ENCODE measurements at regions not wholly inside any gene's neighbourhood (a gene's known extent, or its start where the extent isn't known, plus 50 kb on each side); places are given as distances from the start of the nearest gene placed in this dataset.

DNA sequence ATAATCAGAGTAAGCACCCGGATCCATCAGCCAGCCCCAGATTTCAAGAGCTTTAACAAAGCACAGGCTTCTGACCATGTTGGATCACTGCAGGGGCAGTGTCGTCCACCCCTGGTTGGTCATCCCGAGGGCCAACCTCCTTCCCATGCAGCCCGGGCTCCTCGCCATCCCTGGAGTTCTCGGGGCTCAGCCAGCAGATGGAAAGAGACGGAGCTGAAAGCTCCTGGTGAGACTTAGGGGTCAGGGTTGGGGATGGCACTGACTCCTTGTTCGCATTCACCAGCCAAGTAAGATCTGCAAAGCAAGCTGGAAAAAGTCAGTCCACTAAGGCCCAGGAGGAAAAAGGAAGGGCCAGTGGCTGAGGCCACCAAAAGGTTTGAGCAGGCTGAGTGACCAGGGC is 888.9 kb downstream of the BRD1 start:
- no peak for TF ChIP-seq ZNF274 (CRISPR knock-in tag; IDR thresholded peaks at IDR 0.05)
- TF ChIP-seq TCF12 (IDR thresholded peaks at IDR 0.05): no peak
- no peak for TF ChIP-seq TCF12 (CRISPR knock-in tag; IDR thresholded peaks at IDR 0.05)
- TF ChIP-seq KAT7 (CRISPR knock-in tag; IDR thresholded peaks at IDR 0.05; ENCODE audit: borderline replicate concordance): no peak

Measured in HepG2 (cell line).